ENCODE measurements at regions not wholly inside any gene's neighbourhood (a gene's known extent, or its start where the extent isn't known, plus 50 kb on each side); places are given as distances from the start of the nearest gene placed in this dataset.

GRCh38 chr3:159829056-159829455 lies 159.6 kb upstream of the IL12A start:
- TF ChIP-seq CTCF (IDR thresholded peaks at IDR 0.05), result no peak
- H3K27me3 ChIP-seq, result no peaks in the 10 kb centered on the region
- H3K4me1 ChIP-seq (ENCODE audit: control insufficient read depth in 1 of 2, insufficient read depth in 1 of 2, low read depth in 1 of 2, low read length in 1 of 2), result peaks cover 0 to 7% of the 10 kb centered on the region in 2 experiments
- H3K9me3 ChIP-seq, result no peaks in the 10 kb centered on the region
- H3K36me3 ChIP-seq, result no peaks in the 10 kb centered on the region
- no peak overlapping the region for H3K4me3 ChIP-seq (ENCODE audit: low read depth in 1 of 2, low read length in 1 of 2)
- H3K27ac ChIP-seq, result no peak overlapping the region

GRCh38 chr3:159829539-159830227 lies 159.0 kb upstream of the IL12A start:
- H3K9me3 ChIP-seq, result no peaks in the 10 kb centered on the region
- no peaks in the 10 kb centered on the region for H3K27me3 ChIP-seq
- H3K4me3 ChIP-seq (ENCODE audit: low read depth in 1 of 2, low read length in 1 of 2), result no peak overlapping the region
- TF ChIP-seq CTCF (IDR thresholded peaks at IDR 0.05), result no peak
- no peak overlapping the region for H3K27ac ChIP-seq
- H3K36me3 ChIP-seq, result no peaks in the 10 kb centered on the region
- peaks cover 0 to 7% of the 10 kb centered on the region in 2 experiments for H3K4me1 ChIP-seq (ENCODE audit: control insufficient read depth in 1 of 2, insufficient read depth in 1 of 2, low read depth in 1 of 2, low read length in 1 of 2)

- Histone ChIP-seq H3K4me3 (ENCODE audit: low read depth in 1 of 2, low read length in 1 of 2) (no peak overlapping the region), H3K27me3 (no peaks in the 10 kb centered on the region), H3K27ac (no peak overlapping the region), H3K36me3 (no peaks in the 10 kb centered on the region), H3K4me1 (ENCODE audit: control insufficient read depth in 1 of 2, insufficient read depth in 1 of 2, low read depth in 1 of 2, low read length in 1 of 2) (peaks cover 0 to 7% of the 10 kb centered on the region in 2 experiments), H3K9me3 (no peaks in the 10 kb centered on the region)
- TF ChIP-seq CTCF (IDR thresholded peaks at IDR 0.05), result no peak
Observed at GRCh38 chr3:159830523-159831154, 158.0 kb upstream of the IL12A start.

GRCh38 chr3:159831466-159831865 lies 157.2 kb upstream of the IL12A start:
- H3K36me3 ChIP-seq, result no peaks in the 10 kb centered on the region

GRCh38 chr3:159832024-159832423 lies 156.6 kb upstream of the IL12A start:
- no peaks in the 10 kb centered on the region for H3K9me3 ChIP-seq
- no peak overlapping the region for H3K27ac ChIP-seq
- no peak for TF ChIP-seq CTCF (IDR thresholded peaks at IDR 0.05)
- peaks cover 0 to 7% of the 10 kb centered on the region in 2 experiments for H3K4me1 ChIP-seq (ENCODE audit: control insufficient read depth in 1 of 2, insufficient read depth in 1 of 2, low read depth in 1 of 2, low read length in 1 of 2)
- H3K27me3 ChIP-seq, result no peaks in the 10 kb centered on the region
- no peaks in the 10 kb centered on the region for H3K36me3 ChIP-seq
- H3K4me3 ChIP-seq (ENCODE audit: low read depth in 1 of 2, low read length in 1 of 2), result no peak overlapping the region

More at GRCh38 chr3:159831466-159831865, 157.2 kb upstream of the IL12A start:
- Histone ChIP-seq H3K4me3 (ENCODE audit: low read depth in 1 of 2, low read length in 1 of 2) (no peak overlapping the region), H3K4me1 (ENCODE audit: control insufficient read depth in 1 of 2, insufficient read depth in 1 of 2, low read depth in 1 of 2, low read length in 1 of 2) (peaks cover 0 to 7% of the 10 kb centered on the region in 2 experiments), H3K27me3 (no peaks in the 10 kb centered on the region), H3K27ac (no peak overlapping the region), H3K9me3 (no peaks in the 10 kb centered on the region)
- TF ChIP-seq CTCF (IDR thresholded peaks at IDR 0.05), result no peak

All from neutrophil (primary cell).